Lung (tissue), 11 donors: ENCODE measurements at regions not wholly inside any gene's neighbourhood (a gene's known extent, or its start where the extent isn't known, plus 50 kb on each side); places are given as distances from the start of the nearest gene placed in this dataset.
"Not testable (repeated sequence)": the region's sequence is repeated elsewhere in the genome, so short reads cannot be mapped to it uniquely, and the experiment has no call there.

ENCODE experiments used
- ATAC-seq: fragments of 200-7000 bp; cut with Tn5 transposase; one replicate; pipeline ENCODE4 v1.9.1; 2020; ENCODE audit warnings: moderate number of reproducible peaks; ENCODE audit not compliant: insufficient read depth, low FRiP score
- DNase-seq, 3 donors: peaks; one replicate each; pipeline ENCODE4 v3.0.0-alpha.2; 2013 to 2017
- H3K27ac ChIP-seq, 2 donors: one replicate each; pipeline ENCODE4 v1.5.1; 2013; ENCODE audit warnings: mild to moderate bottlenecking in 2 of 2, moderate library complexity in 2 of 2, control low read depth in 1 of 2, inconsistent platforms in 1 of 2, low read depth in 1 of 2, low read length in 1 of 2
- H3K27me3 ChIP-seq, 3 donors: one replicate each; pipeline ENCODE4 v1.5.1; 2013; ENCODE audit warnings: low read length in 2 of 3; ENCODE audit not compliant: control insufficient read depth in 3 of 3, insufficient read depth in 3 of 3
- H3K36me3 ChIP-seq, 4 donors: one replicate each; pipeline ENCODE4 v1.5.1; 2013; ENCODE audit warnings: low read length in 4 of 4, mild to moderate bottlenecking in 1 of 4, moderate library complexity in 1 of 4; ENCODE audit not compliant: control insufficient read depth in 4 of 4, insufficient read depth in 4 of 4
- H3K4me1 ChIP-seq, 5 donors: one replicate each; pipeline ENCODE4 v1.5.1; 2013; ENCODE audit warnings: low read length in 5 of 5, mild to moderate bottlenecking in 2 of 5, moderate library complexity in 1 of 5; ENCODE audit not compliant: control insufficient read depth in 5 of 5, insufficient read depth in 5 of 5
- H3K4me3 ChIP-seq: one replicate; pipeline ENCODE4 v1.5.1; 2013; ENCODE audit warnings: mild to moderate bottlenecking, control low read depth, moderate library complexity
- H3K9ac ChIP-seq, 2 donors: one replicate each; pipeline ENCODE4 v1.5.1; 2013; ENCODE audit warnings: low read length in 2 of 2, control low read depth in 1 of 2; ENCODE audit not compliant: insufficient read depth in 1 of 2
- H3K9me3 ChIP-seq, 4 donors: one replicate each; pipeline ENCODE4 v1.5.1; 2013; ENCODE audit warnings: low read length in 3 of 4, mild to moderate bottlenecking in 1 of 4, moderate library complexity in 1 of 4; ENCODE audit not compliant: control insufficient read depth in 4 of 4, insufficient read depth in 3 of 4
- WGBS, 2 donors: extraction: QIAGEN DNeasy Blood & Tissue Kit; methylation state at CpG; one replicate each; pipeline ENCODE4 v1.1.7; 2013; 5-methylcytosine and 5-hydroxymethylcytosine counted together
- TF ChIP-seq, protein P1 (sequence below): IDR thresholded peaks from 2 replicates; pipeline ENCODE4 v1.5.1; 2012; ENCODE audit warnings: mild to moderate bottlenecking; ENCODE audit errors: control extremely low read depth, extremely low read depth
- donor health status: control.
- donor health status: control.
- donor health status: Bipolar disorder and iron deficiency.
- donor health status: healthy.
- donor health status: DM: yes; HTN: yes; CAD: no.

DNA sequence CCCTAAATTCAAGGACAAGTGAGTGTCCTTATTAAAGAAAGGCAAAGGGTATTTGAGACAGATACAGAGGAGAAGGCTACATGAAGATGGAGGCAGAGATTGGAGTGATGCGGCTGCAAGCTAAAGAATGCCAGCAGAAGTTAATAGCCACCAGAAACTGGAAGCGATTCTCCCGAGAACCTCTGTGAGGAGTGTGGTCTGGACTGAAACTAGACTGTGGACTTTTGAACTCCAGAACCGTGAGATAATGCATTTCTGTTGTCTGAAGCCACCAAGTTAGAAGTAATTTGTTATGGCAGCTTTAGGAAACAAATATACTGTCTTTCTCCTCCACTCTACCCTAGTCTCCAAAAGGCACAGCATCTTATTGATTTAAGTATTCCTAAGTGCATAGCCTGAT lies 80.3 kb upstream of the CREB5 start:
- WGBS, 2 donors = 85 to 95% methylated on average over 4 of the region's 4 CpGs
- TF ChIP-seq, protein P1, sequence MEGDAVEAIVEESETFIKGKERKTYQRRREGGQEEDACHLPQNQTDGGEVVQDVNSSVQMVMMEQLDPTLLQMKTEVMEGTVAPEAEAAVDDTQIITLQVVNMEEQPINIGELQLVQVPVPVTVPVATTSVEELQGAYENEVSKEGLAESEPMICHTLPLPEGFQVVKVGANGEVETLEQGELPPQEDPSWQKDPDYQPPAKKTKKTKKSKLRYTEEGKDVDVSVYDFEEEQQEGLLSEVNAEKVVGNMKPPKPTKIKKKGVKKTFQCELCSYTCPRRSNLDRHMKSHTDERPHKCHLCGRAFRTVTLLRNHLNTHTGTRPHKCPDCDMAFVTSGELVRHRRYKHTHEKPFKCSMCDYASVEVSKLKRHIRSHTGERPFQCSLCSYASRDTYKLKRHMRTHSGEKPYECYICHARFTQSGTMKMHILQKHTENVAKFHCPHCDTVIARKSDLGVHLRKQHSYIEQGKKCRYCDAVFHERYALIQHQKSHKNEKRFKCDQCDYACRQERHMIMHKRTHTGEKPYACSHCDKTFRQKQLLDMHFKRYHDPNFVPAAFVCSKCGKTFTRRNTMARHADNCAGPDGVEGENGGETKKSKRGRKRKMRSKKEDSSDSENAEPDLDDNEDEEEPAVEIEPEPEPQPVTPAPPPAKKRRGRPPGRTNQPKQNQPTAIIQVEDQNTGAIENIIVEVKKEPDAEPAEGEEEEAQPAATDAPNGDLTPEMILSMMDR = no peak
- DNase-seq (no peak), ATAC-seq (no peak)
- no peaks in the 10 kb centered on the region for H3K36me3 ChIP-seq
- no peaks in the 10 kb centered on the region for H3K9me3 ChIP-seq
- no peak overlapping the region for H3K4me3 ChIP-seq
- H3K9ac ChIP-seq = no peak overlapping the region
- H3K4me1 ChIP-seq = peaks cover 0 to 18% (median 6%) of the 10 kb centered on the region in 5 donors
- no peaks in the 10 kb centered on the region for H3K27me3 ChIP-seq
- H3K27ac ChIP-seq = no peak overlapping the region

DNA sequence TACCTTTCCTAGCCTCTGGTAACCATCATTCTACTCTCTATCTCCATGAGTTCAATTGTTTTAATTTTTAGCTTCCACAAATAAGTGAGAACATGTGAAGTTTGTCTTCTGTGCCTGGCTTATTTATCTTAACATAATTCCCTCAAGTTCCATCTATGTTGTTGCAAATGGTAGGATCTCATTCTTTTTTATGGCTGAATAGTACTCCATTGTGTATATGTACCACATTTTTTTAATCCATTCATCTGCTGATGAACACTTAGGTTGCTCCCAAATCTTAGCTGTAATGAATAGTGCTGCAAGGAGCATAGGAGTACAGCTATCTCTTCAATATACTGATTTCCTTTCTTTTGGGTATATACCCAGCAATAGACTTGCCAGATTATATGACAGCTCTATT lies 78.8 kb upstream of the CREB5 start:
- H3K4me1 ChIP-seq = peaks cover 0 to 18% (median 6%) of the 10 kb centered on the region in 5 donors
- ATAC-seq, H3K4me3 ChIP-seq, H3K9me3 ChIP-seq, DNase-seq, H3K27me3 ChIP-seq, H3K27ac ChIP-seq, H3K9ac ChIP-seq, H3K36me3 ChIP-seq: not testable (repeated sequence)

DNA sequence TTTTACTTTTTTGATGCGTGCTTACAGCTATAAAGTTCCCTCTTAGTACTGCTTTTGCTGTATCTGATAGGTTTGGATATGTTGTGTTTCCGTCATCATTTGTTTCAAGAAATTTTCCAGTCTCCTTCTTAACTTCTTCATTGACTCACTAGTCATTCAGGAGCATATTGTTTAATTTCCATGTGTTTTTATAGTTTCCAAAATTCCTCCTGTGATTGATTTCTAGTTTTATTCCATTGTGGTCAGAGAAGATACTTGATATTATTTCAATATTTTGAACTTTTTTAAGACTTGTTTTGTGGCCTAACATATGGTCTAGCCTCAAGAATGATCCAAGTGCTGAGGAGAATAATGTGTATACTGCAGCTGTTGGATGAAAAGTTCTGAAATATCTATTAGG lies 75.5 kb upstream of the CREB5 start:
- DNase-seq = no peak
- Histone ChIP-seq H3K27ac (no peak overlapping the region), H3K4me1 (no peaks in the 10 kb centered on the region), H3K36me3 (no peaks in the 10 kb centered on the region), H3K9ac (no peak overlapping the region), H3K4me3 (no peak overlapping the region), H3K9me3 (peaks cover 0 to 4% (median 0%) of the 10 kb centered on the region in 4 donors), H3K27me3 (no peaks in the 10 kb centered on the region)
- TF ChIP-seq, protein P1 = no peak
- ATAC-seq = no peak
- WGBS, 2 donors = 94 to 96% methylated on average over 2 of the region's 2 CpGs

DNA sequence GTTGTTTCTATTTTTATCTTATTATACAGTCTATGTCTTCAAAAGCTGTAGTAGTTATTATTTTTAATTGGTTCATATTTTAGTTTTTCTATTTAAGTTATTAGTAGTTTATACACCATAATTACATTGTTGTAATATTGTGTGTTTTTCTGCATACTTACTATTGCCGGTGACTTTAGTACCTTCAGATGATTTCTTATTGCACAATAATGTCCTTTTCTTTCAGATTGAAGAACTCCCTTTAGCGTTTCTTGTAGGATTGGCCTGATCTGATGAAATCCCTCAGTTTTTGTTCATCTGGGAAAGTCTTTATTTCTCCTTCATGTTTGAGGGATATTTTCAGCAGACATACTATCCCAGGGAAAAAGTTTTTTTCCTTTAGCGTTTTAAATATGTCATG lies 74.3 kb upstream of the CREB5 start:
- no peak for ATAC-seq
- WGBS, 2 donors = 60% methylated on average over 3 of the region's 3 CpGs
- no peak overlapping the region for H3K9ac ChIP-seq
- no peak overlapping the region for H3K4me3 ChIP-seq
- H3K4me1 ChIP-seq = no peaks in the 10 kb centered on the region
- H3K36me3 ChIP-seq = no peaks in the 10 kb centered on the region
- no peaks in the 10 kb centered on the region for H3K27me3 ChIP-seq
- no peak overlapping the region for H3K27ac ChIP-seq
- TF ChIP-seq, protein P1 = no peak
- peaks cover 0 to 4% (median 0%) of the 10 kb centered on the region in 4 donors for H3K9me3 ChIP-seq
- no peak for DNase-seq
